ENCODE measurements at regions not wholly inside any gene's neighbourhood (a gene's known extent, or its start where the extent isn't known, plus 50 kb on each side); places are given as distances from the start of the nearest gene placed in this dataset.
"Not testable (repeated sequence)": the region's sequence is repeated elsewhere in the genome, so short reads cannot be mapped to it uniquely, and the experiment has no call there.

GRCh38 chr11:54927704-54928103, 221.1 kb downstream of the OR4A5 start:
- Mint-ChIP-seq H3K4me1 (ENCODE audit: low read depth) (no peaks in the 10 kb centered on the region), H3K9me3 (peaks cover 52% of the 10 kb centered on the region), H3K27me3 (ENCODE audit: low read depth) (no peaks in the 10 kb centered on the region), H3K4me3 (no peak overlapping the region), H3K36me3 (ENCODE audit: low read depth) (peaks cover 7% of the 10 kb centered on the region), H3K27ac (no peak overlapping the region)
- intact Hi-C loops (cut with micrococcal nuclease) = no loop called here
- no peak for DNase-seq
- CTCF ChIA-PET = no interaction called here

DNA sequence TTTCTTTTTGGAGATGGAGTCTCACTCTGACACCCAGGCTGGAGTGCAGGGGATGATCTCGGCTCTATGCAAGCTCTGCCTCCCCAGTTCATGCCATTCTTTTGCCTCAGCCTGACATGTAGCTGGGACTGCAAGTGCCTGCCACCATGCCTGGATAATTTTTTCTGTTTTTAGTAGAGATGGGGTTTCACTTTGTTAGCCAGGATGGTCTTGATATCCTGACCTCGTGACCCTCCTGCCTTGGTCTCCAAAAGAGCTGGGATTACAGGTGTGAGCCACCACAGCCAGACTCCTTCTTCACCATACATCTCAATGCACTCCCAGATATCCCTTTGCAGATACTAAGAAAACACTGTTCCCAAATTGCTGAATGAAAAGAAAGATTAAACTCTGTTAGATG, 224.3 kb downstream of the OR4A5 start:
- H3K27me3 Mint-ChIP-seq (ENCODE audit: low read depth) = no peaks in the 10 kb centered on the region
- intact Hi-C loops (cut with micrococcal nuclease) = no loop called here
- peaks cover 11% of the 10 kb centered on the region for H3K36me3 Mint-ChIP-seq (ENCODE audit: low read depth)
- H3K4me3 Mint-ChIP-seq = no peak overlapping the region
- no peaks in the 10 kb centered on the region for H3K4me1 Mint-ChIP-seq (ENCODE audit: low read depth)
- DNase-seq = no peak
- H3K9me3 Mint-ChIP-seq = peaks cover 52% of the 10 kb centered on the region
- CTCF ChIA-PET = interaction anchor here (1.8 kb wide), 1 partner anchor 15 kb away, joined by 3 read pairs; no protein-coding TSS in a partner anchor
- no peak overlapping the region for H3K27ac Mint-ChIP-seq

DNA sequence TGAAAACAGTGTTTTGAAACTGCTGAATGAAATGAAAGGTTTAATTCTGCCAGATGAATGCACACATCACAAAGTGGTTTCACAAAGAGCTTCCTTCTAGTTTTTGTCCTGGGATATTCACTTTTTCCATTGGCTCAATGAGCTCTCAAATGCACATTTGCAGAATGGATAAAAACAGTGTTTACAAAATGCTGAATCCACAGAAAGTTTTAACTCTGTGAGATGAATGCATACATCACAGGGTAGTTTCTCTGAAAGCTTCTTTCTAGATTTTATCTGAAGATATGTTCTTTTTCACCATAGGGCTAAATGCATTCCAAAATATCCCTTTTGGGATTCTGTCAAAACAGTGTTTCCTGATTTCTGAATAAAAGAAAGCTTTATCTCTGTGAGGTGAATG, 237.6 kb downstream of the OR4A5 start:
- H3K36me3 Mint-ChIP-seq (ENCODE audit: low read depth) = peaks cover 4% of the 10 kb centered on the region
- DNase-seq = no peak
- CTCF ChIA-PET = interaction anchor here (1.1 kb wide), 1 partner anchor 62 kb away, joined by 3 read pairs; no protein-coding TSS in a partner anchor
- H3K4me3 Mint-ChIP-seq = no peak overlapping the region
- no peaks in the 10 kb centered on the region for H3K27me3 Mint-ChIP-seq (ENCODE audit: low read depth)
- H3K27ac Mint-ChIP-seq = no peak overlapping the region
- no peaks in the 10 kb centered on the region for H3K4me1 Mint-ChIP-seq (ENCODE audit: low read depth)
- intact Hi-C loops (cut with micrococcal nuclease) = no loop called here
- peaks cover 25% of the 10 kb centered on the region for H3K9me3 Mint-ChIP-seq

DNA sequence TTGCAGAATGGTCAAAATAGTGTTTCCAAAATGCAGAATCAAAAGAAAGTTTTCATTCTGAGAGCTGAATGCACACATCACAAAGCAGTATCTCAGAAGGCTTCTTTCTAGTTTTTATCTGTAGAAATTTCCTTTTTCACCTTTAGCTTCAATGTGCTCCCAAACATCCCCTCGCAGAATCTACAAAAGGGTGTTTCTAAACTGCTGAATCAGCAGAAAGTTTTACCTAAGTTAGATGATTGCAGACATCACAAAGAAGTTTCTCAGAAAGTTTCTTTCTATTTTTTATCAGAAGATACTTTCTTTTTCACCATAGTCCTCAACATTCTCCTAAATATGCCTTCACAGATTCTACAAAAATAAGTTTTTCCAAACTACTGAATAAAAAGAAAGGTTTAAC, 239.8 kb downstream of the OR4A5 start:
- Mint-ChIP-seq H3K27me3 (ENCODE audit: low read depth) (no peaks in the 10 kb centered on the region), H3K4me3 (no peak overlapping the region), H3K4me1 (ENCODE audit: low read depth) (no peaks in the 10 kb centered on the region), H3K27ac (no peak overlapping the region), H3K9me3 (peaks cover 24% of the 10 kb centered on the region), H3K36me3 (ENCODE audit: low read depth) (peaks cover 4% of the 10 kb centered on the region)
- DNase-seq = no peak
- CTCF ChIA-PET = interaction anchor here (0.8 kb wide), 1 partner anchor 15 kb away, joined by 3 read pairs; no protein-coding TSS in a partner anchor
- intact Hi-C loops (cut with micrococcal nuclease) = no loop called here

DNA sequence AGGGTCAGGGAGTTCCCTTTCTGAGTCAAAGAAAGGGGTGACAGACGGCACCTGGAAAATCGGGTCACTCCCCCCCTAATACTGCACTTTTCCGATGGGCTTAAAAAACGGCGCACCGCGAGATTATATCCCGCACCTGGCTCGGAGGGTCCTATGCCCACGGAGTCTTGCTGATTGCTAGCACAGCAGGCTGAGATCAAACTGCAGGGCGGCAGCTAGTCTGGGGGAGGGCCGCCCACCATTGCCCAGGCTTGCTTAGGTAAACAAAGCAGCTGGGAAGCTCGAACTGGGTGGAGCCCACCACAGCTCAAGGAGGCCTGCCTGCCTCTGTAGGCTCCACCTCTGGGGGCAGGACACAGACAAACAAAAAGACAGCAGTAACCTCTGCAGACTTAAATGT, 240.5 kb downstream of the OR4A5 start:
- CTCF ChIA-PET; H3K36me3 Mint-ChIP-seq (ENCODE audit: low read depth); DNase-seq; H3K27ac Mint-ChIP-seq; H3K27me3 Mint-ChIP-seq (ENCODE audit: low read depth); intact Hi-C loops (cut with micrococcal nuclease); H3K4me3 Mint-ChIP-seq; H3K4me1 Mint-ChIP-seq (ENCODE audit: low read depth): not testable (repeated sequence)
- H3K9me3 Mint-ChIP-seq = peaks cover 25% of the 10 kb centered on the region

- intact Hi-C loops (cut with micrococcal nuclease) = no loop called here
Observed at GRCh38 chr11:54979375-54979774, 272.7 kb downstream of the OR4A5 start.

GRCh38 chr11:54985731-54986130, 276.2 kb upstream of the TRIM48 start:
- DNase-seq = no peak
- Mint-ChIP-seq H3K4me3 (no peak overlapping the region), H3K9me3 (peaks cover 37% of the 10 kb centered on the region), H3K36me3 (ENCODE audit: low read depth) (peaks cover 9% of the 10 kb centered on the region), H3K4me1 (ENCODE audit: low read depth) (no peaks in the 10 kb centered on the region), H3K27me3 (ENCODE audit: low read depth) (no peaks in the 10 kb centered on the region), H3K27ac (no peak overlapping the region)
- intact Hi-C loops (cut with micrococcal nuclease) = no loop called here
- CTCF ChIA-PET = no interaction called here

More at GRCh38 chr11:54979375-54979774, 272.7 kb downstream of the OR4A5 start:
- H3K4me1 Mint-ChIP-seq (ENCODE audit: low read depth) = no peaks in the 10 kb centered on the region
- no peaks in the 10 kb centered on the region for H3K27me3 Mint-ChIP-seq (ENCODE audit: low read depth)
- no peak for DNase-seq
- no peak overlapping the region for H3K27ac Mint-ChIP-seq
- CTCF ChIA-PET = no interaction called here
- H3K36me3 Mint-ChIP-seq (ENCODE audit: low read depth) = peaks cover 6% of the 10 kb centered on the region
- no peak overlapping the region for H3K4me3 Mint-ChIP-seq
- H3K9me3 Mint-ChIP-seq = peaks cover 31% of the 10 kb centered on the region

DNA sequence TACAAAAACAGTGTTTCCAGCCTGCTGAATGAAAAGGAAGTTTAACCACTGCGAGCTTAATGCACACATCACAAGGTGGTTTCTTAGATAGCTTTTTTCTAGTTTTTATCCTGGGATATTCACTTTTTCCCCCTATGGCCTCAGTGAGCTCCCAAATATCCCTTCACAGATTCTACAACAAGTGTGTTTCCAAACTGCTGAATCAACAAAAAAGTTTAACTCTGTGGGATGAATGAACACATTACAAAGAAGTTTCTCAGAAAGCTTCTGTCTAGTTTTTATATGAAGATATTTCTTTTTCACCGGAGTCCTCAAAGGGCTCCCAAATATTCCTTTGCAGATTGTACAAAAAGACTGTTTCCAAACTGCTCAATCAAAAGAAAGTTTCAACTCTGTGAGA, 233.1 kb upstream of the TRIM48 start:
- H3K27ac Mint-ChIP-seq = not testable (repeated sequence)

DNA sequence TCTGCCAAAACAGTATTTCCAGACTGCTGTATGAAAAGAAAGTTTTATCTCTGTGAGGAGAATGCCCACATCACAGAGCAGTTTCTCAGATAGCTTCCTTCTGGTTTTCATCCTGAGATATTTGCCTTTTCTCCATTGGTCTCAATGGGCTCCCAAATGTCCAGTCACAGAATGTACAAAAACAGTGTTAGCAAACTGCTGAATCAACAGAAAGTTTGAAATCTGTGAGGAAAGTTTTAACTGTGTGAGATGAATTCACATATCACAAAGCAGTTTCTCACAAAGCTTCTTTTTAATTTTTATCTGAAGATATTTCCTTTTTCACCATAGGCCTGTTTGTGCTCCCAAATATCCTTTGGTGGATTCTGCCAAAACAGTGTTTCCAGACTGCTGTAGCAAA, 207.2 kb upstream of the TRIM48 start:
- no peaks in the 10 kb centered on the region for H3K27me3 Mint-ChIP-seq (ENCODE audit: low read depth)
- peaks cover 21% of the 10 kb centered on the region for H3K9me3 Mint-ChIP-seq
- no peak for DNase-seq
- H3K4me1 Mint-ChIP-seq (ENCODE audit: low read depth) = no peaks in the 10 kb centered on the region
- no peak overlapping the region for H3K27ac Mint-ChIP-seq
- no peak overlapping the region for H3K4me3 Mint-ChIP-seq
- intact Hi-C loops (cut with micrococcal nuclease) = no loop called here
- peaks cover 2% of the 10 kb centered on the region for H3K36me3 Mint-ChIP-seq (ENCODE audit: low read depth)
- CTCF ChIA-PET = no interaction called here

More for the DNA sequence above, 233.1 kb upstream of the TRIM48 start:
- H3K9me3 Mint-ChIP-seq = peaks cover 23% of the 10 kb centered on the region
- intact Hi-C loops (cut with micrococcal nuclease); CTCF ChIA-PET; H3K36me3 Mint-ChIP-seq (ENCODE audit: low read depth); H3K4me1 Mint-ChIP-seq (ENCODE audit: low read depth); H3K27me3 Mint-ChIP-seq (ENCODE audit: low read depth); H3K4me3 Mint-ChIP-seq; DNase-seq: not testable (repeated sequence)

DNA sequence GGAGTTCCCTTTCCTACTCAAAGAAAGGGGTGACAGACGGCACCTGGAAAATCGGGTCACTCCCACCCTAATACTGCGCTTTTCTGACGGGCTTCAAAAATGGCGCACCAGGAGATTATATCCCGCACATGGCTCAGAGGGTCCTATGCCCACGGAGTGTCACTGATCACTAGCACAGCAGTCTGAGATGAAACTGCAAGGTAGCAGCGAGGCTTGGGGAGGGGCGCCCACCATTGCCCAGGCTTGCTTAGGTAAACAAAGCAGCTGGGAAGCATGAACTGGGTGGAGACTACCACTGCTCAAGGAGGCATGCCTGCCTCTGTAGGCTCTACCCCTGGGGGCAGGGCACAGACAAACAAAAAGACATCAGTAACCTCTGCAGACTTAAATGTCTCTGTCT, 177.4 kb upstream of the TRIM48 start:
- H3K4me1 Mint-ChIP-seq (ENCODE audit: low read depth); DNase-seq; CTCF ChIA-PET; H3K27me3 Mint-ChIP-seq (ENCODE audit: low read depth); H3K36me3 Mint-ChIP-seq (ENCODE audit: low read depth); H3K4me3 Mint-ChIP-seq; intact Hi-C loops (cut with micrococcal nuclease); H3K27ac Mint-ChIP-seq: not testable (repeated sequence)
- peaks cover 47% of the 10 kb centered on the region for H3K9me3 Mint-ChIP-seq

DNA sequence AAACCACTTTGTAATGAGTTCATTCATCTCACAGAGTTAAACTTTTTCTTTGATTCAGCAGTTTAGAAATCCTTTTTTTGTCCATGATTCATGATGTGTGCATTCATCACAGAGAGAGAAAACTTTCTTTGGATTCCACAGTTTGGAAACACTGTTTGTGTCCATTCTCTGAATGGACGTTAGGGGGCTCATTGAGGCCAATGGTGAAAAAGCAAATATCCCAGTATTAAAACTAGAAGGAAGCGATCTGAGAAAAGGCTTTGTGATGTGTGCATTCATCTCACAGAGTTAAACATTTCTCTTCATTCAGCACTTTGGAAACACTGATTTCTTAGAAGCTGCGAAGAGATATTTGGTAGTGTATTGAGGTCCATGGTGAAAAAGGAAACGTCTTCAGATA, 155.6 kb upstream of the TRIM48 start:
- Mint-ChIP-seq H3K27me3 (ENCODE audit: low read depth) (no peaks in the 10 kb centered on the region), H3K36me3 (ENCODE audit: low read depth) (peaks cover 3% of the 10 kb centered on the region), H3K9me3 (peaks cover 34% of the 10 kb centered on the region), H3K27ac (no peak overlapping the region), H3K4me1 (ENCODE audit: low read depth) (no peaks in the 10 kb centered on the region), H3K4me3 (no peak overlapping the region)
- no peak for DNase-seq
- CTCF ChIA-PET = no interaction called here
- intact Hi-C loops (cut with micrococcal nuclease) = no loop called here

Measured in activated naive CD4-positive, alpha-beta T cell treated with anti-CD3 and anti-CD28 coated beads for 36 hours (primary cell).